HCT116 (cell line): ENCODE measurements at regions not wholly inside any gene's neighbourhood (a gene's known extent, or its start where the extent isn't known, plus 50 kb on each side); places are given as distances from the start of the nearest gene placed in this dataset.

Experiments used
- ATAC-seq: fragments of 200-7000 bp; cut with Tn5 transposase; 2 replicates; pipeline ENCODE4 v1.9.1; 2020; ENCODE audit warnings: mild to moderate bottlenecking, moderate library complexity
- BruUV-seq: library from RNA; stranded (reverse); fragments of 400-500 nt; replicated peaks from 2 replicates; lab custom pipeline; 2021; lab: Mats Ljungman, UMichigan
- CTCF ChIA-PET: fragments of 300-600 bp; sonication (Branson Sonifier 250); formaldehyde crosslinking; loops from one replicate; lab custom pipeline; 2021; ENCODE audit warnings: antibody characterized with exemption; lab: Charles Lee
- POLR2A ChIA-PET: fragments of 300-600, 350-600 bp; sonication (Branson Sonifier 250); formaldehyde crosslinking; loops from one replicate; lab custom pipeline; 2021; ENCODE audit warnings: antibody characterized with exemption; lab: Charles Lee
- RAD21 ChIA-PET, 2 experiments: fragments of 300-600 bp; sonication (Branson Sonifier 250); formaldehyde crosslinking; loops; one replicate each; lab custom pipeline; 2023; ENCODE audit warnings: low total read pairs in 2 of 2; ENCODE audit not compliant: uncharacterized antibody in 2 of 2, unreplicated experiment in 2 of 2, low non-redundant PET in 1 of 2; lab: Charles Lee
- DNase-seq: peaks from one replicate; pipeline ENCODE4 v3.0.0-alpha.2; 2010; ENCODE audit warnings: low read depth, low spot score
- H2AFZ ChIP-seq: fragments of 200-600 bp; shearing (Covaris generic), sonication (generic); 2 replicates; pipeline ENCODE4 v1.6.1; 2017; ENCODE audit warnings: low read depth, mixed run types, mixed read lengths, antibody characterized with exemption, low read length; ENCODE audit not compliant: poor library complexity, severe bottlenecking
- H3K27ac ChIP-seq: 2 replicates; pipeline ENCODE4 v1.5.1; 2012; ENCODE audit warnings: low read depth, low read length
- H3K27me3 ChIP-seq: fragments of 200-600 bp; sonication (generic); 2 replicates; pipeline ENCODE4 v1.6.1; 2016; ENCODE audit warnings: mixed run types, low read length, mixed read lengths; ENCODE audit not compliant: insufficient read depth
- H3K36me3 ChIP-seq, 2 experiments: fragments of 200-500 bp in 1 of 2; fragments of 200-600 bp in 1 of 2; sonication (Bioruptor generic) in 1 of 2; sonication (generic) in 1 of 2; 2 replicates each; pipeline versions ENCODE4 v1.5.1 to v1.6.1; 2014 to 2016; ENCODE audit warnings: low read length in 2 of 2, inconsistent platforms in 1 of 2, mixed read lengths in 1 of 2, mixed run types in 1 of 2; ENCODE audit not compliant: insufficient read depth in 2 of 2, control insufficient read depth in 1 of 2
- H3K4me1 ChIP-seq, 2 experiments: fragments of 200-600 bp in 1 of 2; sonication (generic) in 1 of 2; 2 replicates each; pipeline versions ENCODE4 v1.5.1 to v1.6.1; 2012 to 2017; ENCODE audit warnings: low read length in 2 of 2, inconsistent platforms in 1 of 2, mild to moderate bottlenecking in 1 of 2, mixed read lengths in 1 of 2, mixed run types in 1 of 2, moderate library complexity in 1 of 2; ENCODE audit not compliant: insufficient read depth in 2 of 2, control insufficient read depth in 1 of 2
- H3K4me2 ChIP-seq: fragments of 200-600 bp; sonication (generic); 2 replicates; pipeline ENCODE4 v1.6.1; 2017; ENCODE audit warnings: mixed run types, low read length, mixed read lengths
- H3K4me3 ChIP-seq, 2 experiments: fragments of 200-600 bp in 1 of 2; sonication (generic) in 1 of 2; replicated peaks in 1 of 2; 2 replicates each; pipeline ENCODE4 v1.5.1; 2011 to 2016; ENCODE audit warnings: low read length in 2 of 2, control low read depth in 1 of 2, low read depth in 1 of 2, mild to moderate bottlenecking in 1 of 2, mixed read lengths in 1 of 2, mixed run types in 1 of 2
- H3K79me2 ChIP-seq: fragments of 200-600 bp; sonication (generic); 2 replicates; pipeline ENCODE4 v1.6.1; 2017; ENCODE audit warnings: mild to moderate bottlenecking, mixed run types, low read length, moderate library complexity, mixed read lengths; ENCODE audit not compliant: insufficient read depth
- H3K9ac ChIP-seq: fragments of 200-600 bp; sonication (generic); 2 replicates; pipeline ENCODE4 v1.6.1; 2016; ENCODE audit warnings: low read length, mixed read lengths
- H3K9me2 ChIP-seq: fragments of 200-600 bp; sonication (generic), shearing (Covaris generic); 2 replicates; pipeline ENCODE4 v1.6.1; 2017; ENCODE audit warnings: mixed run types, mild to moderate bottlenecking, moderate library complexity; ENCODE audit not compliant: insufficient read depth
- H3K9me3 ChIP-seq, 2 experiments: fragments of 200-500 bp in 1 of 2; fragments of 200-600 bp in 1 of 2; sonication (Bioruptor generic) in 1 of 2; sonication (generic) in 1 of 2; 2 replicates each; pipeline ENCODE4 v1.6.1; 2014 to 2017; ENCODE audit warnings: low read length in 2 of 2, mixed read lengths in 2 of 2, inconsistent platforms in 1 of 2, low read depth in 1 of 2, mild to moderate bottlenecking in 1 of 2, mixed run types in 1 of 2, moderate library complexity in 1 of 2; ENCODE audit not compliant: control insufficient read depth in 1 of 2, insufficient read depth in 1 of 2
- H4K20me1 ChIP-seq: fragments of 200-600 bp; sonication (generic), shearing (Covaris generic); 2 replicates; pipeline ENCODE4 v1.6.1; 2017; ENCODE audit warnings: mixed run types, mild to moderate bottlenecking, moderate library complexity; ENCODE audit not compliant: insufficient read depth
- CEBPB ChIP-seq: IDR thresholded peaks from 2 replicates; pipeline ENCODE4 v1.6.1; 2012; ENCODE audit warnings: low read depth
- CTCF ChIP-seq, 3 experiments: fragments of 200-600 bp in 1 of 3; sonication (generic) in 1 of 3; IDR thresholded peaks in 2 of 3; conservative IDR thresholded peaks in 1 of 3; 2 replicates each; pipeline ENCODE4 v1.5.1; 2012 to 2017; ENCODE audit warnings: low read depth in 2 of 3, low read length in 2 of 3, antibody characterized with exemption in 1 of 3, borderline replicate concordance in 1 of 3, control low read depth in 1 of 3, mild to moderate bottlenecking in 1 of 3, mixed read lengths in 1 of 3, mixed run types in 1 of 3, moderate library complexity in 1 of 3; ENCODE audit not compliant: insufficient read depth in 1 of 3
- EZH2phosphoT487 ChIP-seq: fragments of 200-600 bp; IDR thresholded peaks from 2 replicates; pipeline ENCODE4 v1.6.1; 2018; ENCODE audit warnings: antibody characterized with exemption, borderline replicate concordance
- FOSL1 ChIP-seq: IDR thresholded peaks from 2 replicates; pipeline ENCODE4 v1.6.1; 2012; ENCODE audit warnings: low read depth
- JUND ChIP-seq: IDR thresholded peaks from 2 replicates; pipeline ENCODE4 v1.6.1; 2012
- POLR2A ChIP-seq: IDR thresholded peaks from 2 replicates; pipeline ENCODE4 v1.7.0; 2011; ENCODE audit warnings: borderline replicate concordance; ENCODE audit not compliant: insufficient read depth, insufficient read length; ENCODE audit errors: extremely low read depth
- RAD21 ChIP-seq: IDR thresholded peaks from 2 replicates; pipeline ENCODE4 v1.6.1; 2012; ENCODE audit warnings: low read depth, mild to moderate bottlenecking
- REST ChIP-seq: IDR thresholded peaks from 2 replicates; pipeline ENCODE4 v1.6.1; 2012; ENCODE audit warnings: low read depth
- SIN3A ChIP-seq: IDR thresholded peaks from 2 replicates; pipeline ENCODE4 v1.6.1; 2012; ENCODE audit warnings: low read depth
- SP1 ChIP-seq: IDR thresholded peaks from 2 replicates; pipeline ENCODE4 v1.6.1; 2012; ENCODE audit warnings: low read depth
- SRF ChIP-seq: IDR thresholded peaks from 2 replicates; pipeline ENCODE4 v1.6.1; 2012; ENCODE audit warnings: low read depth
- TCF7L2 ChIP-seq: IDR thresholded peaks from 2 replicates; pipeline ENCODE4 v1.7.0; 2011; ENCODE audit warnings: borderline replicate concordance, inconsistent platforms; ENCODE audit not compliant: insufficient read depth, insufficient read length; ENCODE audit errors: extremely low read depth
- ZFX ChIP-seq: fragments of 450-650 bp; IDR thresholded peaks from 2 replicates; pipeline ENCODE4 v1.6.1; 2017
- intact Hi-C: fragments of 100-400 bp; cut with micrococcal nuclease; formaldehyde crosslinking; loops from 2 replicates; pipeline ENCODE4 v1.10.0; 2022

GRCh38 chr15:97200161-97200560 is 760.3 kb upstream of the ARRDC4 start:
- TF ChIP-seq EZH2phosphoT487 (no peak), CEBPB (no peak), FOSL1 (no peak), SIN3A (no peak), JUND (no peak), CTCF (IDR thresholded peaks at IDR 0.05 in 2 of 3, conservative IDR thresholded peaks at IDR 0.05 in 1 of 3; ENCODE audit: borderline replicate concordance in 1 of 3, insufficient read depth in 1 of 3, low read depth in 2 of 3, low read length in 2 of 3) (no peak), RAD21 (no peak)
- TF ChIP-seq, all 23 proteins: peak for 0
- Histone ChIP-seq H3K36me3 (no peaks in the 10 kb centered on the region), H3K9me3 (peaks cover 0 to 14% of the 10 kb centered on the region in 2 experiments; a peak in 1 of 4 replicates), H3K4me2 (no peak overlapping the region), H2AFZ (no peak overlapping the region), H3K9ac (no peak overlapping the region), H3K4me1 (no peaks in the 10 kb centered on the region), H3K27me3 (no peaks in the 10 kb centered on the region), H3K27ac (no peak overlapping the region), H4K20me1 (no peaks in the 10 kb centered on the region), H3K9me2 (no peaks in the 10 kb centered on the region), H3K79me2 (no peaks in the 10 kb centered on the region), H3K4me3 (no peak overlapping the region)
- RAD21 ChIA-PET = no interaction called here
- DNase-seq (no peak), ATAC-seq (no peak)
- BruUV-seq = no TSS peak
- POLR2A ChIA-PET = no interaction called here
- intact Hi-C loops = no loop called here
- CTCF ChIA-PET = no interaction called here

- H4K20me1 ChIP-seq = no peaks in the 10 kb centered on the region
- POLR2A ChIA-PET = no interaction called here
- ATAC-seq (no peak), DNase-seq (no peak)
- no TSS peak for BruUV-seq
- RAD21 ChIA-PET = no interaction called here
- no peak overlapping the region for H2AFZ ChIP-seq
- no peak overlapping the region for H3K27ac ChIP-seq
- intact Hi-C loops = no loop called here
- H3K79me2 ChIP-seq = no peaks in the 10 kb centered on the region
- H3K4me1 ChIP-seq = no peaks in the 10 kb centered on the region
- H3K4me2 ChIP-seq = no peak overlapping the region
- peaks cover 0 to 1% of the 10 kb centered on the region in 2 experiments; a peak in 1 of 4 replicates for H3K9me3 ChIP-seq
- CTCF ChIA-PET = no interaction called here
- no peaks in the 10 kb centered on the region for H3K27me3 ChIP-seq
- no peak overlapping the region for H3K4me3 ChIP-seq
- no peaks in the 10 kb centered on the region for H3K36me3 ChIP-seq
- H3K9ac ChIP-seq = no peak overlapping the region
- H3K9me2 ChIP-seq = no peaks in the 10 kb centered on the region
- no peak for TF ChIP-seq TCF7L2
- TF ChIP-seq RAD21 = no peak
- TF ChIP-seq POLR2A = no peak
- TF ChIP-seq ZFX = no peak
- TF ChIP-seq CTCF (IDR thresholded peaks at IDR 0.05 in 2 of 3, conservative IDR thresholded peaks at IDR 0.05 in 1 of 3; ENCODE audit: borderline replicate concordance in 1 of 3, insufficient read depth in 1 of 3, low read depth in 2 of 3, low read length in 2 of 3) = no peak
- TF ChIP-seq REST = no peak
- TF ChIP-seq EZH2phosphoT487 = no peak
- TF ChIP-seq FOSL1 = no peak
- no peak for TF ChIP-seq SRF
- no peak for TF ChIP-seq SP1
Measured at GRCh38 chr15:97210277-97210676, 750.2 kb upstream of the ARRDC4 start.
